ENCODE measurements at regions not wholly inside any gene's neighbourhood (a gene's known extent, or its start where the extent isn't known, plus 50 kb on each side); places are given as distances from the start of the nearest gene placed in this dataset.

DNA sequence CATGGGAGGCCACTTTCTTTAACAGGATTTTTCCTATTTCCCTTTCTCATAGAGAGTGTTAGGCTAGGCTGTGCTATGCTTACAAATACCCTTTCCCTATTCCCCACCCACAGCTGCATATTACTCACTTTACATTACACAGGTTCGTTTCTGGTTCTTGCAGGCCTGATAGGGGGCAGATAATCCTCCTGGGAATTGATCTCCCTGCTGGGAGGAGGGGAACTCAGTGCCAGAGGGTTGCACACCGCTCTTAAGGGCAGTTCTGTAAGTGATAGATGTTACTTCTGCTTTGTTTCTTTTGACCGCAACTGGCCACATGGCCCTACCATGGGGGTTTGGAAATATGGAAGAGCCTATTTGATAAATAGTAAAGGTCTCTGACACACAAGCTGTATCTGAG is 54.0 kb upstream of the NTRK2 start:
- DNase-seq (ENCODE audit: low spot score in 2 of 2), result no peak
- no peak for TF ChIP-seq CTCF (IDR thresholded peaks at IDR 0.05)
- TF ChIP-seq POLR2A (IDR thresholded peaks at IDR 0.05), result no peak
- TF ChIP-seq EP300 (IDR thresholded peaks at IDR 0.05), result no peak
- TF ChIP-seq POLR2AphosphoS5 (IDR thresholded peaks at IDR 0.05), result no peak
- Histone ChIP-seq H3K4me1 (no peaks in the 10 kb centered on the region), H3K27me3 (no peaks in the 10 kb centered on the region), H3K9me3 (no peaks in the 10 kb centered on the region), H3K27ac (no peak overlapping the region), H3K36me3 (no peaks in the 10 kb centered on the region), H3K4me3 (no peak overlapping the region)
- 72% methylated on average over 3 of the region's 3 CpGs for WGBS

DNA sequence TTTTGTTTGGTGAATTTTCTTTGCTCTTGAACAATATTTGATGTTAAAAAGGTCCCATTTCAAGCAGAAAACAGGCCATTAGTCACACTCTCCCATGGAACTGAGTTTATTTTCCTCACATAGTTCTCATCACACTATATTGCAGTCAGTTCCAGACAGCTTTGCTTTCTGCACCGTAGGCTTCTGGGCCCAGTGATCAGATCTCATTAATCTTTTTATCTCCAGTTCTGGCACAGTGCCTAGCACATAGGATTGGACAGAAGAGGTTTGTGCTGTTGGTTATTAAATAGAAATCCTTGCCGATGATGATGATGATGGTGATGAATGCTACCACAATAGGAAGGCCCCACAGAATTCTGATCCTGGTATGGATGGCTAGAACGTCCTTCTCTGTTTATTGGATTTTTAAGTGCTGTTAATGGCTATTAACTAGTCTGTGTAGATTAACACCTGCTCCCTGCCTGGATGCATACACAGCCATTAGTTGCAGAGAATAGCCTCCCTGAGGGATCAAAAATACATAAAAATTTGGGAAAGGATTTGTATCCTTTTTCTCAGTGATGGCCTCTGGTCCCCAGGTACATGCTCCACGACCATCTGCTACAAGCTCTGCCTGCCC is 52.0 kb upstream of the NTRK2 start:
- Histone ChIP-seq H3K36me3 (no peaks in the 10 kb centered on the region), H3K27me3 (no peaks in the 10 kb centered on the region), H3K27ac (no peak overlapping the region), H3K4me3 (no peak overlapping the region), H3K9me3 (no peaks in the 10 kb centered on the region), H3K4me1 (no peaks in the 10 kb centered on the region)
- 63% methylated on average over 4 of the region's 4 CpGs for WGBS
- DNase-seq (ENCODE audit: low spot score in 2 of 2), result no peak
- TF ChIP-seq POLR2AphosphoS5 (IDR thresholded peaks at IDR 0.05), result no peak
- TF ChIP-seq POLR2A (IDR thresholded peaks at IDR 0.05), result no peak
- no peak for TF ChIP-seq EP300 (IDR thresholded peaks at IDR 0.05)
- TF ChIP-seq CTCF (IDR thresholded peaks at IDR 0.05), result no peak
